Fibroblast of lung (primary cell): ENCODE measurements at regions not wholly inside any gene's neighbourhood (a gene's known extent, or its start where the extent isn't known, plus 50 kb on each side); places are given as distances from the start of the nearest gene placed in this dataset.
A peak's percentile ranks its signal among the peaks of the same experiment; 100 is the strongest.

Experiments used
- DNase-seq, 2 donors: peaks; one replicate each; pipeline versions ENCODE4 v3.0.0 to v3.0.0-alpha.2; 2010; ENCODE audit warnings: low read depth in 2 of 2
- H2AFZ ChIP-seq: 2 replicates; pipeline ENCODE4 v1.5.1; 2012; ENCODE audit warnings: low read length, control low read depth, inconsistent platforms
- H3K27ac ChIP-seq: 2 replicates; pipeline ENCODE4 v1.5.1; 2011; ENCODE audit warnings: low read length, control low read depth; ENCODE audit not compliant: insufficient read depth
- H3K27me3 ChIP-seq: 2 replicates; pipeline ENCODE4 v1.5.1; 2011; ENCODE audit warnings: mild to moderate bottlenecking, low read length; ENCODE audit not compliant: control insufficient read depth, insufficient read depth
- H3K36me3 ChIP-seq: 2 replicates; pipeline ENCODE4 v1.5.1; 2011; ENCODE audit warnings: low read length; ENCODE audit not compliant: control insufficient read depth, insufficient read depth
- H3K4me1 ChIP-seq: 2 replicates; pipeline ENCODE4 v1.5.1; 2011; ENCODE audit warnings: low read length; ENCODE audit not compliant: control insufficient read depth, insufficient read depth; ENCODE audit errors: extremely low read depth
- H3K4me2 ChIP-seq: 2 replicates; pipeline ENCODE4 v1.5.1; 2011; ENCODE audit warnings: low read length, control low read depth; ENCODE audit not compliant: insufficient read depth; ENCODE audit errors: extremely low read depth
- H3K4me3 ChIP-seq, 4 experiments: fragments of 200-600 bp in 1 of 4; sonication (generic) in 1 of 4; replicated peaks in 1 of 4; 2 replicates each; pipeline ENCODE4 v1.5.1; 2011 to 2016; ENCODE audit warnings: low read length in 4 of 4, low read depth in 3 of 4, mild to moderate bottlenecking in 3 of 4, control low read depth in 2 of 4, inconsistent platforms in 1 of 4, mixed read lengths in 1 of 4; ENCODE audit not compliant: insufficient read depth in 1 of 4; ENCODE audit errors: control extremely low read depth in 1 of 4
- H3K79me2 ChIP-seq: 2 replicates; pipeline ENCODE4 v1.5.1; 2012; ENCODE audit warnings: mild to moderate bottlenecking, low read length, inconsistent platforms; ENCODE audit not compliant: control insufficient read depth, insufficient read depth
- H3K9ac ChIP-seq: 2 replicates; pipeline ENCODE4 v1.5.1; 2011; ENCODE audit warnings: mild to moderate bottlenecking, low read length, control low read depth; ENCODE audit not compliant: insufficient read depth
- H3K9me3 ChIP-seq: 2 replicates; pipeline ENCODE4 v1.5.1; 2012; ENCODE audit warnings: low read depth, low read length; ENCODE audit not compliant: control insufficient read depth, insufficient read depth
- H4K20me1 ChIP-seq: 2 replicates; pipeline ENCODE4 v1.5.1; 2011; ENCODE audit warnings: low read length; ENCODE audit not compliant: control insufficient read depth, insufficient read depth; ENCODE audit errors: extremely low read depth
- EZH2 ChIP-seq: IDR thresholded peaks from 2 replicates; pipeline ENCODE4 v1.5.1; 2012; ENCODE audit warnings: low read length, control low read depth, mild to moderate bottlenecking; ENCODE audit errors: missing control alignments
- TF ChIP-seq, protein P1 (sequence below), 2 donors: IDR thresholded peaks in 1 of 2; conservative IDR thresholded peaks in 1 of 2; 1 replicate in 1 of 2; 2 replicates in 1 of 2; pipeline ENCODE4 v1.5.1; 2011 to 2012; ENCODE audit warnings: low read length in 2 of 2, control low read depth in 1 of 2, inconsistent platforms in 1 of 2, low read depth in 1 of 2, mild to moderate bottlenecking in 1 of 2

DNA sequence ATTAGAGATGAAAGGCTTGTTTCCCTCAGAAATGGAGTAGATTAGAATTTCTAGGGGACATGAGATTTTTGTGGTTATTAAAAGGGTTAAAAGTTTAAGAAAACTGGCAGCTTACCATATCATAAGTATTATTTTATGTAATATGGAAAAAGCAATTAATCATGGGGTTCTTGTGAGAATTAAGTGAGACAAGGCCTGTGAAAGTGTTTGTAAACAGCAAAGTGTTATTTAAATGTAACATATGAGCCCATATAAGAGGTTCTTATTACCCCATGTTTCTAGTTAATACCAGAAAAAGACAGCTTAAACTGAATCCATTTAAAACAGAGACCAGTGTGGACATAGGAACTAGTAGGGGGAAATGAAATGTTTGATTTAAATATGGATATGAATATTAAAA, 241.1 kb upstream of the PIK3R1 start:
- no peak for TF ChIP-seq EZH2
- TF ChIP-seq, protein P1, sequence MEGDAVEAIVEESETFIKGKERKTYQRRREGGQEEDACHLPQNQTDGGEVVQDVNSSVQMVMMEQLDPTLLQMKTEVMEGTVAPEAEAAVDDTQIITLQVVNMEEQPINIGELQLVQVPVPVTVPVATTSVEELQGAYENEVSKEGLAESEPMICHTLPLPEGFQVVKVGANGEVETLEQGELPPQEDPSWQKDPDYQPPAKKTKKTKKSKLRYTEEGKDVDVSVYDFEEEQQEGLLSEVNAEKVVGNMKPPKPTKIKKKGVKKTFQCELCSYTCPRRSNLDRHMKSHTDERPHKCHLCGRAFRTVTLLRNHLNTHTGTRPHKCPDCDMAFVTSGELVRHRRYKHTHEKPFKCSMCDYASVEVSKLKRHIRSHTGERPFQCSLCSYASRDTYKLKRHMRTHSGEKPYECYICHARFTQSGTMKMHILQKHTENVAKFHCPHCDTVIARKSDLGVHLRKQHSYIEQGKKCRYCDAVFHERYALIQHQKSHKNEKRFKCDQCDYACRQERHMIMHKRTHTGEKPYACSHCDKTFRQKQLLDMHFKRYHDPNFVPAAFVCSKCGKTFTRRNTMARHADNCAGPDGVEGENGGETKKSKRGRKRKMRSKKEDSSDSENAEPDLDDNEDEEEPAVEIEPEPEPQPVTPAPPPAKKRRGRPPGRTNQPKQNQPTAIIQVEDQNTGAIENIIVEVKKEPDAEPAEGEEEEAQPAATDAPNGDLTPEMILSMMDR (conservative IDR thresholded peaks at IDR 0.05 in 1 of 2, IDR thresholded peaks at IDR 0.05 in 1 of 2; ENCODE audit: low read depth in 1 of 2, low read length in 2 of 2), result no peak
- Histone ChIP-seq H3K79me2 (no peaks in the 10 kb centered on the region), H2AFZ (no peak overlapping the region), H3K27ac (no peak overlapping the region), H3K4me1 (no peaks in the 10 kb centered on the region), H4K20me1 (no peaks in the 10 kb centered on the region), H3K27me3 (no peaks in the 10 kb centered on the region), H3K4me2 (no peak overlapping the region), H3K36me3 (no peaks in the 10 kb centered on the region), H3K4me3 (no peak overlapping the region), H3K9me3 (no peaks in the 10 kb centered on the region), H3K9ac (no peak overlapping the region)
- peak in 1 of 2 donors; percentile 22 for DNase-seq

DNA sequence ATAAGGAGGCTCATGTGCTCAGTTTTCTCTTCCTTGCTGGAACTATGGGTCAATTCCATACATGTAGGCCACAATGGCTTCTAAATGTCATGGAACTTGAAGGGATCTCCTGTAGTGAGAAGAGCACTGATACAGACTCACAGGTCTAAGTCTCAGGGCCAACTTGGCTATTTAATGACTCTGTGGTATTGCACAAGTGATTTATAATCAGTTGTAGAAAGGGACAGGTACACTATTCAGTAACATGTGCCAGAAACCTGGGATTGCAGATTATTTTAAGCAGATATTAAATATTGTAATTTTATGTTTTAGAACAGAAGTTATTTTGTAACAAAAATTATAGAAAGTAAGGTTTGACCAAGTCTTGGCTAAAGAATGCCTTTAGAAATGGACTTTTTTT, 241.5 kb upstream of the PIK3R1 start:
- H3K79me2 ChIP-seq, result no peaks in the 10 kb centered on the region
- no peaks in the 10 kb centered on the region for H3K4me1 ChIP-seq
- no peak overlapping the region for H3K9ac ChIP-seq
- TF ChIP-seq, protein P1 (conservative IDR thresholded peaks at IDR 0.05 in 1 of 2, IDR thresholded peaks at IDR 0.05 in 1 of 2; ENCODE audit: low read depth in 1 of 2, low read length in 2 of 2), result no peak
- DNase-seq, result no peak
- H3K27ac ChIP-seq, result no peak overlapping the region
- H3K4me3 ChIP-seq, result no peak overlapping the region
- H3K4me2 ChIP-seq, result no peak overlapping the region
- no peaks in the 10 kb centered on the region for H3K27me3 ChIP-seq
- H3K9me3 ChIP-seq, result no peaks in the 10 kb centered on the region
- H3K36me3 ChIP-seq, result no peaks in the 10 kb centered on the region
- no peak overlapping the region for H2AFZ ChIP-seq
- no peaks in the 10 kb centered on the region for H4K20me1 ChIP-seq

DNA sequence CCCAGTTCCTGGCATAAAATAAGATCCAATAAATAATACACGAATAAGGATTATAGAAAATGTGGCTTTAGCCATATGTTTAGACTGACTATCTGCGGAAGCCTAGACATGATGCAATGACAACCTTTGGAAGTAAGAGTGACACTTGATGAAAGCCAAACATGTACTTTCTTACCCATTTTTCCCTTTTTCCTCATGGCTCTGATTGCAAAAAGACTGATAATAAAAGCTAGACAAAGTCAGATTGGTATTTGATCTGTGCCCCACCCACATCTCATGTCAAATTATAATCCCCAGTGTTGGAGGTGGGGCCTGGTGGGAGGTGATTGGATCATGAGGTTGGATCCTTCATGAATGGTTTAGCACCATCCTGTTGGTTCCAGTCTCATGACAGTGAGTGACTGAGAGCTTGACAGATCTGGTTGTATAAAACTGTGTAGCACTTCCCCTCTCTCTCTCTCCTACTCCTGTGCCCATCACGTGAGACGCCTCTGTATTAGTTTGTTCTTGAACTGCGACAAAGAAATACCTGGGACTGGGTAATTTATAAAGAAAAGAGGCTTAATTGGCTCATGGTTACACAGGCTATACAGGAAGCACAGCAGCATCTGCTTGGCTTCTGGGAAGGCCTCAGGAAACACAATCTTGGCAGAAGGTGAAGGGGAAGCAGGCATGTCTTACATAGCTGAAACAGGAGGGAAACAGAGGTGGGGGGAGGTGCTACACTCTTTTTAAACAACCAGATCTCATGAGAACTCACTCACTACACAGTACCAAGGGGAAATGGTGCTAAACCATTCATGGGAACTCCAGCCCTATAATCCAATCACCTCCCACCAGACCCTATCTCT, 243.4 kb upstream of the PIK3R1 start:
- Histone ChIP-seq H3K4me3 (no peak overlapping the region), H2AFZ (no peak overlapping the region), H3K9me3 (no peaks in the 10 kb centered on the region), H3K4me1 (no peaks in the 10 kb centered on the region), H3K36me3 (no peaks in the 10 kb centered on the region), H3K4me2 (no peak overlapping the region), H3K9ac (no peak overlapping the region), H3K27me3 (no peaks in the 10 kb centered on the region), H3K27ac (no peak overlapping the region), H3K79me2 (no peaks in the 10 kb centered on the region), H4K20me1 (no peaks in the 10 kb centered on the region)
- peak in 1 of 2 donors; percentile 25 for DNase-seq
- TF ChIP-seq EZH2, result no peak
- TF ChIP-seq, protein P1 (conservative IDR thresholded peaks at IDR 0.05 in 1 of 2, IDR thresholded peaks at IDR 0.05 in 1 of 2; ENCODE audit: low read depth in 1 of 2, low read length in 2 of 2), result no peak
